ENCODE measurements at regions not wholly inside any gene's neighbourhood (a gene's known extent, or its start where the extent isn't known, plus 50 kb on each side); places are given as distances from the start of the nearest gene placed in this dataset.

DNA sequence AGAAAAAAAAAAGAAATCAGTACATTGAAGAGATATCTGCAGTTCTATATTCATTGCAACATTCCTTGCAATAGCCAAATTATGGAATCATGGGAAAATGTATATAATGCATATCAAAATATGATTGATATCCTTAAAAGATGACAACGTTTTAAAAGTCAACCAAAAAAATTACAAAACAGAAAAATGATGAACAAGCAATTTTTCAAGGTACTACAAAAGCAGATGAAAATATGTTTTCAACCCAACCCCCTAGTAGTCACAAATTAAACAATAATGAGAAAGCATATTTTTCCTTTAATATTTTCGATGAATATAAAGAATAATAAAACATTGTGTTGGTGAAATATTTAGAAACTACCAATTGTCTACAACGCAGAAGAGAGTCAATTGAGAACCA, 497.6 kb downstream of the MEI4 start:
- H3K79me2 ChIP-seq (ENCODE audit: insufficient read depth, low read length), result no peaks in the 10 kb centered on the region
- FAIRE-seq, result no peak
- no peaks in the 10 kb centered on the region for H3K36me3 ChIP-seq (replicated peaks in 1 of 2; ENCODE audit: control insufficient read depth in 1 of 2, insufficient read depth in 2 of 2, low read length in 2 of 2)
- H3K27ac ChIP-seq (ENCODE audit: extremely low read length, insufficient read depth, low read length), result no peak overlapping the region
- no TSS peak for BruUV-seq (replicated peaks)
- no peak overlapping the region for H2AFZ ChIP-seq (ENCODE audit: low read length)
- DNase-seq (ENCODE audit: low spot score), result no peak
- CTCF ChIA-PET (ENCODE audit: low intra/inter-chr PET ratio, low total read pairs), result no interaction called here
- peaks cover 76% of the 10 kb centered on the region for H3K9me3 ChIP-seq (ENCODE audit: low read length)
- POLR2A ChIA-PET, result no interaction called here
- no peaks in the 10 kb centered on the region for H4K20me1 ChIP-seq (ENCODE audit: insufficient read depth, low read length)
- no peak for ATAC-seq
- H3K4me1 ChIP-seq (ENCODE audit: insufficient read depth, low read length), result no peaks in the 10 kb centered on the region
- intact Hi-C loops (cut with micrococcal nuclease; ENCODE audit: unreplicated experiment), result no loop called here
- no peaks in the 10 kb centered on the region for H3K27me3 ChIP-seq (ENCODE audit: control insufficient read depth in 1 of 2, insufficient read depth in 2 of 2, low read length in 2 of 2)
- WGBS (ENCODE audit: low lambda C conversion rate), result 0% methylated on average over 3 of the region's 3 CpGs
- no peak overlapping the region for H3K4me2 ChIP-seq (ENCODE audit: low read depth, low read length)
- no peak overlapping the region for H3K4me3 ChIP-seq (replicated peaks in 1 of 3; ENCODE audit: insufficient read depth in 1 of 3, low read depth in 2 of 3, low read length in 3 of 3)
- in situ Hi-C loops (cut with HindIII; ENCODE audit: extremely low pct_ligation_motif_present, low pct_unique_long_range_greater_than_20kb), result no loop called here
- H3K9ac ChIP-seq (ENCODE audit: insufficient read depth, low read depth, low read length), result no peak overlapping the region
- TF ChIP-seq MAFK (conservative IDR thresholded peaks at IDR 0.05 in 1 of 2, IDR thresholded peaks at IDR 0.05 in 1 of 2; ENCODE audit: low read length in 2 of 2) (peak; percentile 78 to 91), DMTF1 (CRISPR knock-in tag; IDR thresholded peaks at IDR 0.05) (no peak), KAT8 (CRISPR knock-in tag; IDR thresholded peaks at IDR 0.05) (no peak), ZNF496 (CRISPR knock-in tag; IDR thresholded peaks at IDR 0.05; ENCODE audit: insufficient replicate concordance) (no peak), MAFF (IDR thresholded peaks at IDR 0.05; ENCODE audit: low read depth, low read length) (peak; percentile 85)

GRCh38 chr6:78153976-78154375, 501.1 kb downstream of the MEI4 start:
- no TSS peak for BruUV-seq (replicated peaks)
- ChIA-PET POLR2A (no interaction called here), CTCF (ENCODE audit: low intra/inter-chr PET ratio, low total read pairs) (no interaction called here)
- Histone ChIP-seq H2AFZ (ENCODE audit: low read length) (no peak overlapping the region), H3K4me3 (replicated peaks in 1 of 3; ENCODE audit: insufficient read depth in 1 of 3, low read depth in 2 of 3, low read length in 3 of 3) (no peak overlapping the region), H3K4me1 (ENCODE audit: insufficient read depth, low read length) (no peaks in the 10 kb centered on the region), H3K27ac (ENCODE audit: extremely low read length, insufficient read depth, low read length) (no peak overlapping the region), H3K9me3 (ENCODE audit: low read length) (peaks cover 83% of the 10 kb centered on the region), H3K79me2 (ENCODE audit: insufficient read depth, low read length) (no peaks in the 10 kb centered on the region), H3K27me3 (ENCODE audit: control insufficient read depth in 1 of 2, insufficient read depth in 2 of 2, low read length in 2 of 2) (no peaks in the 10 kb centered on the region), H3K9ac (ENCODE audit: insufficient read depth, low read depth, low read length) (no peak overlapping the region), H4K20me1 (ENCODE audit: insufficient read depth, low read length) (no peaks in the 10 kb centered on the region), H3K4me2 (ENCODE audit: low read depth, low read length) (no peak overlapping the region), H3K36me3 (replicated peaks in 1 of 2; ENCODE audit: control insufficient read depth in 1 of 2, insufficient read depth in 2 of 2, low read length in 2 of 2) (no peaks in the 10 kb centered on the region)
- in situ Hi-C loops (cut with HindIII; ENCODE audit: extremely low pct_ligation_motif_present, low pct_unique_long_range_greater_than_20kb) (no loop called here), intact Hi-C loops (cut with micrococcal nuclease; ENCODE audit: unreplicated experiment) (no loop called here)
- FAIRE-seq, result no peak
- DNase-seq (ENCODE audit: low spot score), result no peak
- no peak for ATAC-seq
- no peak for TF ChIP-seq NPAS2 (CRISPR knock-in tag; IDR thresholded peaks at IDR 0.05; ENCODE audit: borderline replicate concordance)
- no peak for TF ChIP-seq THAP9 (CRISPR knock-in tag; IDR thresholded peaks at IDR 0.05; ENCODE audit: borderline replicate concordance)
- no peak for TF ChIP-seq KDM2A (CRISPR knock-in tag; IDR thresholded peaks at IDR 0.05; ENCODE audit: borderline replicate concordance, low read depth)
- TF ChIP-seq, protein P1, sequence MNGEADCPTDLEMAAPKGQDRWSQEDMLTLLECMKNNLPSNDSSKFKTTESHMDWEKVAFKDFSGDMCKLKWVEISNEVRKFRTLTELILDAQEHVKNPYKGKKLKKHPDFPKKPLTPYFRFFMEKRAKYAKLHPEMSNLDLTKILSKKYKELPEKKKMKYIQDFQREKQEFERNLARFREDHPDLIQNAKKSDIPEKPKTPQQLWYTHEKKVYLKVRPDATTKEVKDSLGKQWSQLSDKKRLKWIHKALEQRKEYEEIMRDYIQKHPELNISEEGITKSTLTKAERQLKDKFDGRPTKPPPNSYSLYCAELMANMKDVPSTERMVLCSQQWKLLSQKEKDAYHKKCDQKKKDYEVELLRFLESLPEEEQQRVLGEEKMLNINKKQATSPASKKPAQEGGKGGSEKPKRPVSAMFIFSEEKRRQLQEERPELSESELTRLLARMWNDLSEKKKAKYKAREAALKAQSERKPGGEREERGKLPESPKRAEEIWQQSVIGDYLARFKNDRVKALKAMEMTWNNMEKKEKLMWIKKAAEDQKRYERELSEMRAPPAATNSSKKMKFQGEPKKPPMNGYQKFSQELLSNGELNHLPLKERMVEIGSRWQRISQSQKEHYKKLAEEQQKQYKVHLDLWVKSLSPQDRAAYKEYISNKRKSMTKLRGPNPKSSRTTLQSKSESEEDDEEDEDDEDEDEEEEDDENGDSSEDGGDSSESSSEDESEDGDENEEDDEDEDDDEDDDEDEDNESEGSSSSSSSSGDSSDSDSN (CRISPR knock-in tag; IDR thresholded peaks at IDR 0.05), result no peak
- no peak for TF ChIP-seq CAMTA2 (CRISPR knock-in tag; IDR thresholded peaks at IDR 0.05; ENCODE audit: borderline replicate concordance)
- no peak for TF ChIP-seq YEATS4 (CRISPR knock-in tag; IDR thresholded peaks at IDR 0.05; ENCODE audit: borderline replicate concordance)
- no peak for TF ChIP-seq SMAD3 (CRISPR knock-in tag; IDR thresholded peaks at IDR 0.05)
